Left lung (tissue), 4 donors: ENCODE measurements at regions not wholly inside any gene's neighbourhood (a gene's known extent, or its start where the extent isn't known, plus 50 kb on each side); places are given as distances from the start of the nearest gene placed in this dataset.

ENCODE experiments used
- ATAC-seq: fragments of 200-7000 bp; cut with Tn5 transposase; one replicate; pipeline ENCODE4 v1.9.1; 2020; ENCODE audit warnings: moderate library complexity
- DNase-seq, 4 donors: peaks; one replicate each; pipeline ENCODE4 v3.0.0-alpha.2; 2013 to 2020
- H3K27ac ChIP-seq, 2 donors: fragments of 200-600 bp; sonication (generic) in 1 of 2; one replicate each; pipeline versions ENCODE4 v1.5.0 to v1.8.0; 2020 to 2021
- H3K27me3 ChIP-seq, 2 donors: fragments of 200-600 bp; sonication (generic) in 1 of 2; one replicate each; pipeline versions ENCODE4 v1.5.0 to v1.8.0; 2020 to 2021
- H3K36me3 ChIP-seq, 2 donors: fragments of 200-600 bp; sonication (generic) in 1 of 2; one replicate each; pipeline versions ENCODE4 v1.5.0 to v1.8.0; 2020 to 2021
- H3K4me1 ChIP-seq, 2 donors: fragments of 200-600 bp; one replicate each; pipeline ENCODE4 v1.8.0; 2021
- H3K4me3 ChIP-seq, 2 donors: fragments of 200-600 bp; sonication (generic) in 1 of 2; one replicate each; pipeline versions ENCODE4 v1.5.0 to v1.8.0; 2020 to 2021; ENCODE audit warnings: mild to moderate bottlenecking in 1 of 2
- H3K9me3 ChIP-seq, 2 donors: fragments of 200-600 bp; sonication (generic) in 1 of 2; one replicate each; pipeline versions ENCODE4 v1.5.0 to v1.8.0; 2020 to 2021
- intact Hi-C, 2 donors: fragments of 100-400 bp; cut with DNase I; formaldehyde crosslinking; loops; one replicate each; pipeline versions ENCODE4 v1.11.2 to v1.14.2; 2022
- TF ChIP-seq, protein P1 (sequence below), 2 donors: fragments of 200-600 bp; sonication (generic) in 1 of 2; IDR thresholded peaks; one replicate each; pipeline versions ENCODE4 v1.5.0 to v1.8.0; 2021; ENCODE audit warnings: antibody characterized with exemption in 2 of 2
- donor health status: DM: no; HTN: yes; CAD: no.
- donor health status: DM: no; HTN: no; CAD: no.

DNA sequence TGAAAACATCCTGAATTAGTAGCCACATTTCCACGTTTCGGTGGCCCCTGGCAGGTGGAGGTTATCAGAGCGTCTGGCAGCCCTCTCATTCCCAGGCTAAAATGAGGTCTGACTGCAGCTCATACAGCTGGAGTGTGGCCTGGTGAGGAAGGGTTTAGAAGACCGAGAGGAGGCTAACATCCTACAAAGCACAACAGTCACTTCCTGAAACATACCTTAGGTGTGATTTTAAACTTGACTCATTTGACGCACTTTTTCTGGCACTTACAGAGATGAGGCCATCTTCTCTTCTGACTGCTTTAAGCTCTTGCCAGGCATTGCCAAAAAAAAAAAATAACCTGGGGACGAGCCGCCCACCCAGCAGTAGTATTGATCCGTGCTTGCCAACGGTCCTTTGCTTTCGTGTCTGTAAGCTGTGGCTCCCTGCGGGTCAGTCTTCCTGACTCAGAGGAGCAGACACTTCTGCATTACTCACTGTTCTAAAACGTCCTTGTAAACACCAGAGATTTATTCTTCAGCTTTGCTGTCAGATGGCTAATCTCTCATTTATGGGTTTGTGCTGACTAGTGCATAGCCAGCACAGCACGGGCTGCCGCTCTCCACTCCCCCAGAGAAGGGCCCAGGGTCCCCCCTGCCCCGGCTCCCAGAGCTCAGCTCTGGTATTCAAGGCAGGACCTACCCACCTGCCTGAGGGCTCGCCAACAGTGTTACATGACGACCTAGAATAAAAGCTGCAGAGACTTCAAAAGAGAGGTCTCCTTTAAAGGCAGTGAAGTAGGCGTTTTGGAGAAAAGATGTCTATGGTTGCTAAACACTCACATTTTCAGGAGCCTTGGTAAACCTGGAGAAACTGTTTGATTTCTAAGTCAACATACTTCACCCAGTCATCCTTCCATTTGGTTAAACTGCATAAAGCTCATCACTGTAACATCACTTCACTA is 78.5 kb upstream of the FRMD1 start:
- H3K36me3 ChIP-seq = no peaks in the 10 kb centered on the region
- intact Hi-C loops = loop anchor here in 1 of 2 donors (10.0 kb wide), 1 partner anchor 197 kb away; no protein-coding TSS in a partner anchor
- H3K4me3 ChIP-seq = no peak overlapping the region
- H3K9me3 ChIP-seq = no peaks in the 10 kb centered on the region
- peak; percentile 51 for ATAC-seq
- TF ChIP-seq, protein P1, sequence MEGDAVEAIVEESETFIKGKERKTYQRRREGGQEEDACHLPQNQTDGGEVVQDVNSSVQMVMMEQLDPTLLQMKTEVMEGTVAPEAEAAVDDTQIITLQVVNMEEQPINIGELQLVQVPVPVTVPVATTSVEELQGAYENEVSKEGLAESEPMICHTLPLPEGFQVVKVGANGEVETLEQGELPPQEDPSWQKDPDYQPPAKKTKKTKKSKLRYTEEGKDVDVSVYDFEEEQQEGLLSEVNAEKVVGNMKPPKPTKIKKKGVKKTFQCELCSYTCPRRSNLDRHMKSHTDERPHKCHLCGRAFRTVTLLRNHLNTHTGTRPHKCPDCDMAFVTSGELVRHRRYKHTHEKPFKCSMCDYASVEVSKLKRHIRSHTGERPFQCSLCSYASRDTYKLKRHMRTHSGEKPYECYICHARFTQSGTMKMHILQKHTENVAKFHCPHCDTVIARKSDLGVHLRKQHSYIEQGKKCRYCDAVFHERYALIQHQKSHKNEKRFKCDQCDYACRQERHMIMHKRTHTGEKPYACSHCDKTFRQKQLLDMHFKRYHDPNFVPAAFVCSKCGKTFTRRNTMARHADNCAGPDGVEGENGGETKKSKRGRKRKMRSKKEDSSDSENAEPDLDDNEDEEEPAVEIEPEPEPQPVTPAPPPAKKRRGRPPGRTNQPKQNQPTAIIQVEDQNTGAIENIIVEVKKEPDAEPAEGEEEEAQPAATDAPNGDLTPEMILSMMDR (IDR thresholded peaks at IDR 0.05) = no peak
- H3K4me1 ChIP-seq = peaks cover 5 to 6% of the 10 kb centered on the region in 2 donors
- peaks cover 0 to 15% of the 10 kb centered on the region in 2 donors for H3K27me3 ChIP-seq
- DNase-seq = no peak
- H3K27ac ChIP-seq = no peak overlapping the region

DNA sequence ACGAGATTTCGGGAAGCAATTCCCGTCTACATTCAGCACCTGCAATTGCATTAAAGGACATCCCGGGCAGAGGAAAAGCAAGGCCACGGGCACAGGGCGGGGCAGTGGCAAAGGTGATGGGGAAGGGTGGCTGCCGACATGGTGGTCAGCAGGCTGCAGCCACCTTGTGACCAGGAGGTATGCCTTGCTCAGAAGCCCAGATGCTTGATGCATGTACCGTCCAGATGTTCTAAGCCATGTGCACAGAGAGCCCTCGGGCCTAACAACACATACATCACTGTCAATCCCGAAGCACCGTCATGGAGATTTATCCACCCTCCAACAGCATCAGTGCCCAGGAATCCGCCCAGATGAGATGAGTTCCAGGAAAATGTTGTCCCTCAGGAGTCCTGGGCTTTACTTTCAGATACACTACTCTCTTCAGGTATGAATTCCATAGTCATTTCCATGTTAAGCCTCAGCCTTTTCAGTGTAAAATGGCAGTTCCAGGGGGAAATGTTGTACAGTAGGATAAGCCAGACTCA is 77.8 kb upstream of the FRMD1 start:
- H3K27me3 ChIP-seq = peaks cover 0 to 15% of the 10 kb centered on the region in 2 donors
- ATAC-seq (no peak), DNase-seq (no peak)
- no peak overlapping the region for H3K27ac ChIP-seq
- H3K9me3 ChIP-seq = no peaks in the 10 kb centered on the region
- TF ChIP-seq, protein P1 (IDR thresholded peaks at IDR 0.05) = no peak
- intact Hi-C loops = loop anchor here in 1 of 2 donors (10.0 kb wide), 1 partner anchor 198 kb away; no protein-coding TSS in a partner anchor
- no peak overlapping the region for H3K4me3 ChIP-seq
- no peaks in the 10 kb centered on the region for H3K36me3 ChIP-seq
- H3K4me1 ChIP-seq = peaks cover 5 to 6% of the 10 kb centered on the region in 2 donors

DNA sequence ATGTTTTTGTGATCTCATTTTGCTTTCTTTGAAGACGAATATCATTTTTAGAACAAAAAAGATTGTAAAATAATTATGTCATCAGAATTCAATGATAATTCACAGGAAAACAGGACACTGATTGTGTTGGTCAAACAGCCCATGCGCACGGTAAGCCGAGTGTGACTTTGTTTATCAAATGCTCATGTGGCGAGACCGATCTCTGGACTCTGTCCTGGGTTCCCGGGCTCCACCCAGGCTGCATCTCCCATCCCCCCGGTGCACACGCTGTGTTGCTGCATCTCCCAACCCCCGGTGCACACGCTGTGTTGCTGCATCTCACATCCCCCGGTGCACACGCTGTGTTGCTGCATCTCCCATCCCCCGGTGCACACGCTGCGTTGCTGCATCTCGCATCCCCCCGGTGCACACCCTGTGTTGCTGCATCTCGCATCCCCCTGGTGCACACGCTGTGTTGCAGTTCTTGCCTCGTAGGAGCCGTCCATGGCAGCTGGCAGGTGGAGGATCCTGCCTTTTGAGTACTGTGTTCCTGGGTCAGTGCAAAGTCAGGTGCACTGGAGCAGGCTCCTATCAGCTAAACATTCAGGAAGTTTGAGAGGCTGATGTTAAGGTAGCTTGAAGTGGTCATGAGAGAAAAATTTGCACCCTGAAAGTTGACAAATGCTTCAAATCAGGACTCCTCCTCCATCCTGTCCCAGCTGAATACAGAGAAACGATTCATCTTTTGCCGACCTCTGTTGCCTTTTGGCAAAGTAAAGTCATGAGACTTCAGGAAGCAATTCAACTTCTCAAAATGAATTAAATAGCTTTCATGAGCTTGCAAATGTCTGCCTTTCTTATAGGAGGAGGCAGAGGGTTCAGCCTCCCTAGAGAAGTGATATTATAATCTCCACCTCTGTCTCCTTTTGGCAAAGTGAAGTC is 77.1 kb upstream of the FRMD1 start:
- TF ChIP-seq, protein P1 (IDR thresholded peaks at IDR 0.05) = no peak
- Histone ChIP-seq H3K4me3 (no peak overlapping the region), H3K9me3 (no peaks in the 10 kb centered on the region), H3K27me3 (peaks cover 0 to 16% of the 10 kb centered on the region in 2 donors), H3K27ac (no peak overlapping the region), H3K4me1 (peaks cover 5 to 6% of the 10 kb centered on the region in 2 donors), H3K36me3 (no peaks in the 10 kb centered on the region)
- ATAC-seq = peak; percentile 8
- intact Hi-C loops = loop anchor here in 1 of 2 donors (10.0 kb wide), 1 partner anchor 199 kb away; no protein-coding TSS in a partner anchor
- DNase-seq = peak in 1 of 4 donors; percentile 48

DNA sequence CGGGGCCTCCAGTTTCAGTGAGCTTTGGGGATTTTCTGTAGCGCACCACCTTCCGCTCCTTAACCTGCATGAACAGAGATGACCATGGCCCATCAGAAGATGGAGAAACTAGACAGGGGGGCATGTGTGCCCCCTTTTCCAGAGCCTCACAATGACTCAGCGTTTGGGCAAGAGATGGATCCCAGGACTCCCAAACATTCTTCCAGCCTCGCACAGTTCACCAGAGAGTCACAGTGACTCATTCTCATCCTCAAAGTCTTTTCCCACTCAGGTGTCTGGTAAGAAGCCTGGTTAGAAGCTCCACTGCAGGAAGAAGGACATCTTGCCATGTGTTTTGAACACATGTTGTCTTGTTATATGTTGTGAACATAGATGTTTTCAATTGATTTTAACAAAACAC is 76.2 kb upstream of the FRMD1 start:
- Histone ChIP-seq H3K27me3 (peaks cover 0 to 24% of the 10 kb centered on the region in 2 donors), H3K36me3 (no peaks in the 10 kb centered on the region), H3K9me3 (no peaks in the 10 kb centered on the region), H3K4me1 (peaks cover 5 to 6% of the 10 kb centered on the region in 2 donors), H3K4me3 (no peak overlapping the region), H3K27ac (no peak overlapping the region)
- ATAC-seq (no peak), DNase-seq (no peak)
- intact Hi-C loops = loop anchor here in 1 of 2 donors (10.0 kb wide), 1 partner anchor 200 kb away; no protein-coding TSS in a partner anchor
- TF ChIP-seq, protein P1 (IDR thresholded peaks at IDR 0.05) = no peak
